ENCODE measurements at regions not wholly inside any gene's neighbourhood (a gene's known extent, or its start where the extent isn't known, plus 50 kb on each side); places are given as distances from the start of the nearest gene placed in this dataset.

GRCh38 chr13:78185700-78186099, 267.1 kb upstream of the EDNRB start:
- H3K9me3 ChIP-seq (ENCODE audit: low read depth, low read length, poor library complexity, severe bottlenecking), result no peaks in the 10 kb centered on the region
- no peaks in the 10 kb centered on the region for H3K36me3 ChIP-seq (ENCODE audit: insufficient read depth, low read length, poor library complexity, severe bottlenecking)
- no peak for TF ChIP-seq EZH2 (IDR thresholded peaks at IDR 0.05; ENCODE audit: borderline replicate concordance, low read depth, low read length, poor library complexity, severe bottlenecking)
- TF ChIP-seq CTCF (conservative IDR thresholded peaks at IDR 0.05; ENCODE audit: low read depth, low read length), result no peak
- BruUV-seq (replicated peaks), result no TSS peak
- DNase-seq (ENCODE audit: low spot score), result no peak
- ChIA-PET CTCF (no interaction called here), POLR2A (ENCODE audit: low non-redundant PET) (no interaction called here)
- H3K27me3 ChIP-seq (replicated peaks; ENCODE audit: insufficient read depth, low read depth, low read length, poor library complexity), result peaks cover 36% of the 10 kb centered on the region
- intact Hi-C loops (cut with micrococcal nuclease; ENCODE audit: unreplicated experiment), result no loop called here
- no peak overlapping the region for H3K27ac ChIP-seq (ENCODE audit: low read depth, low read length, poor library complexity, severe bottlenecking)
- H3K4me3 ChIP-seq (ENCODE audit: low read depth, low read length, poor library complexity, severe bottlenecking), result no peak overlapping the region
- no peaks in the 10 kb centered on the region for H3K4me1 ChIP-seq (ENCODE audit: insufficient read depth, low read length, poor library complexity, severe bottlenecking)

GRCh38 chr13:78183732-78184131, 265.1 kb upstream of the EDNRB start:
- CTCF ChIA-PET, result no interaction called here
- intact Hi-C loops (cut with micrococcal nuclease; ENCODE audit: unreplicated experiment), result no loop called here
- POLR2A ChIA-PET (ENCODE audit: low non-redundant PET), result no interaction called here
- no peak for TF ChIP-seq EZH2 (IDR thresholded peaks at IDR 0.05; ENCODE audit: borderline replicate concordance, low read depth, low read length, poor library complexity, severe bottlenecking)
- TF ChIP-seq CTCF (conservative IDR thresholded peaks at IDR 0.05; ENCODE audit: low read depth, low read length), result no peak
- Histone ChIP-seq H3K36me3 (ENCODE audit: insufficient read depth, low read length, poor library complexity, severe bottlenecking) (no peaks in the 10 kb centered on the region), H3K9me3 (ENCODE audit: low read depth, low read length, poor library complexity, severe bottlenecking) (no peaks in the 10 kb centered on the region), H3K4me1 (ENCODE audit: insufficient read depth, low read length, poor library complexity, severe bottlenecking) (no peaks in the 10 kb centered on the region), H3K27me3 (replicated peaks; ENCODE audit: insufficient read depth, low read depth, low read length, poor library complexity) (peaks cover 20% of the 10 kb centered on the region), H3K27ac (ENCODE audit: low read depth, low read length, poor library complexity, severe bottlenecking) (no peak overlapping the region), H3K4me3 (ENCODE audit: low read depth, low read length, poor library complexity, severe bottlenecking) (no peak overlapping the region)
- no TSS peak for BruUV-seq (replicated peaks)
- no peak for DNase-seq (ENCODE audit: low spot score)

- CTCF ChIA-PET, result no interaction called here
- no peak for DNase-seq (ENCODE audit: low spot score)
- no peaks in the 10 kb centered on the region for H3K4me1 ChIP-seq (ENCODE audit: insufficient read depth, low read length, poor library complexity, severe bottlenecking)
- H3K27ac ChIP-seq (ENCODE audit: low read depth, low read length, poor library complexity, severe bottlenecking), result no peak overlapping the region
- POLR2A ChIA-PET (ENCODE audit: low non-redundant PET), result no interaction called here
- BruUV-seq (replicated peaks), result no TSS peak
- no peak overlapping the region for H3K4me3 ChIP-seq (ENCODE audit: low read depth, low read length, poor library complexity, severe bottlenecking)
- TF ChIP-seq CTCF (conservative IDR thresholded peaks at IDR 0.05; ENCODE audit: low read depth, low read length) (no peak), EZH2 (IDR thresholded peaks at IDR 0.05; ENCODE audit: borderline replicate concordance, low read depth, low read length, poor library complexity, severe bottlenecking) (no peak)
- no peaks in the 10 kb centered on the region for H3K36me3 ChIP-seq (ENCODE audit: insufficient read depth, low read length, poor library complexity, severe bottlenecking)
- intact Hi-C loops (cut with micrococcal nuclease; ENCODE audit: unreplicated experiment), result no loop called here
- no peaks in the 10 kb centered on the region for H3K9me3 ChIP-seq (ENCODE audit: low read depth, low read length, poor library complexity, severe bottlenecking)
- peaks cover 17% of the 10 kb centered on the region for H3K27me3 ChIP-seq (replicated peaks; ENCODE audit: insufficient read depth, low read depth, low read length, poor library complexity)
These were observed 264.2 kb upstream of the EDNRB start for GRCh38 chr13:78182813-78183212.
